Adipocyte (in vitro differentiated cells): ENCODE measurements at regions not wholly inside any gene's neighbourhood (a gene's known extent, or its start where the extent isn't known, plus 50 kb on each side); places are given as distances from the start of the nearest gene placed in this dataset.
"Not testable (repeated sequence)": the region's sequence is repeated elsewhere in the genome, so short reads cannot be mapped to it uniquely, and the experiment has no call there.

ENCODE experiments used
- DNase-seq: peaks from one replicate; pipeline ENCODE4 v3.0.0-alpha.2; 2015; ENCODE audit warnings: low read depth
- H3K27me3 ChIP-seq: replicated peaks from 2 replicates; pipeline ENCODE4 v1.7.0; 2013; ENCODE audit warnings: mild to moderate bottlenecking, low read length, moderate library complexity; ENCODE audit not compliant: control insufficient read depth, insufficient read depth
- H3K36me3 ChIP-seq: 2 replicates; pipeline ENCODE4 v1.7.0; 2013; ENCODE audit warnings: low read length, mild to moderate bottlenecking, moderate library complexity; ENCODE audit not compliant: control insufficient read depth, insufficient read depth, severe bottlenecking
- H3K4me1 ChIP-seq: 2 replicates; pipeline ENCODE4 v1.7.0; 2013; ENCODE audit warnings: mild to moderate bottlenecking, low read length, moderate library complexity; ENCODE audit not compliant: control insufficient read depth, insufficient read depth
- H3K4me3 ChIP-seq: 2 replicates; pipeline ENCODE4 v1.7.0; 2013; ENCODE audit warnings: mild to moderate bottlenecking, low read length, moderate library complexity
- H3K9ac ChIP-seq: 2 replicates; pipeline ENCODE4 v1.7.0; 2013; ENCODE audit warnings: mild to moderate bottlenecking, low read length, moderate library complexity
- H3K9me3 ChIP-seq: 2 replicates; pipeline ENCODE4 v1.7.0; 2013; ENCODE audit warnings: mild to moderate bottlenecking, low read length, moderate library complexity; ENCODE audit not compliant: control insufficient read depth

GRCh38 chr3:127038923-127039581, 56.1 kb downstream of the PLXNA1 start:
- Histone ChIP-seq H3K36me3 (no peaks in the 10 kb centered on the region), H3K4me1 (peaks cover 43% of the 10 kb centered on the region), H3K9me3 (no peaks in the 10 kb centered on the region), H3K4me3 (no peak overlapping the region), H3K27me3 (no peaks in the 10 kb centered on the region), H3K9ac (no peak overlapping the region)
- DNase-seq = no peak

GRCh38 chr3:127039719-127040118, 56.8 kb downstream of the PLXNA1 start:
- no peak for DNase-seq

GRCh38 chr3:127040216-127040615, 57.3 kb downstream of the PLXNA1 start:
- no peaks in the 10 kb centered on the region for H3K27me3 ChIP-seq
- no peak overlapping the region for H3K9ac ChIP-seq
- H3K36me3 ChIP-seq = no peaks in the 10 kb centered on the region
- H3K4me1 ChIP-seq = peaks cover 38% of the 10 kb centered on the region
- H3K9me3 ChIP-seq = no peaks in the 10 kb centered on the region
- no peak for DNase-seq
- no peak overlapping the region for H3K4me3 ChIP-seq

More at GRCh38 chr3:127039719-127040118, 56.8 kb downstream of the PLXNA1 start:
- H3K36me3 ChIP-seq = no peaks in the 10 kb centered on the region
- H3K9me3 ChIP-seq = no peaks in the 10 kb centered on the region
- no peak overlapping the region for H3K4me3 ChIP-seq
- H3K9ac ChIP-seq = no peak overlapping the region
- H3K27me3 ChIP-seq = no peaks in the 10 kb centered on the region
- H3K4me1 ChIP-seq = peaks cover 43% of the 10 kb centered on the region

GRCh38 chr3:127041264-127041820, 58.4 kb downstream of the PLXNA1 start:
- Histone ChIP-seq H3K4me3 (no peak overlapping the region), H3K9me3 (no peaks in the 10 kb centered on the region), H3K9ac (no peak overlapping the region), H3K36me3 (no peaks in the 10 kb centered on the region), H3K4me1 (peaks cover 33% of the 10 kb centered on the region), H3K27me3 (no peaks in the 10 kb centered on the region)
- no peak for DNase-seq

- no peak overlapping the region for H3K9ac ChIP-seq
- no peaks in the 10 kb centered on the region for H3K9me3 ChIP-seq
- no peak overlapping the region for H3K4me3 ChIP-seq
- peaks cover 28% of the 10 kb centered on the region for H3K4me1 ChIP-seq
- no peaks in the 10 kb centered on the region for H3K36me3 ChIP-seq
- no peaks in the 10 kb centered on the region for H3K27me3 ChIP-seq
- no peak for DNase-seq
Observed at GRCh38 chr3:127041933-127042332, 59.0 kb downstream of the PLXNA1 start.

DNA sequence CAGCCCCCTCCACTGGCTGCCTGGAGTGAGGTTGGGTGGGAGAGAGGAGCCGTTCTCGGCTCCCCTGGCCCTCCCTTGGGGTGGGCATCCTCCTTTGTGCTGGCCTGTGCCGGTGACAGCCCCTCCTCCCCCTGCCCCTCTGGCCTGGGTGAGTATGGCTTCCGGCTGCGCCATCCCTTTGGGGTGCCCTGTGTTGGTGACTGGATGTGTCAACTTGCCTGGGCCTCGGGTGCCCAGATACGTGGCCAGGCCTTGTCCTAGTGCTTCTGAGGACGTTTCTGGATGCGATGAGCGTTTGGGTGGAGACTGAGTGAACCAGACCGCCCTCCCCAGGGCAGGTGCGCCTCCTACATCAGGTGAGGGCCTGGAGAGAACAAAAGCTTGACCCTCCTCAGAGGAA, 59.7 kb downstream of the PLXNA1 start:
- Histone ChIP-seq H3K27me3 (no peaks in the 10 kb centered on the region), H3K4me1 (peaks cover 21% of the 10 kb centered on the region), H3K9ac (no peak overlapping the region), H3K4me3 (no peak overlapping the region), H3K36me3 (no peaks in the 10 kb centered on the region), H3K9me3 (no peaks in the 10 kb centered on the region)
- DNase-seq = no peak

- Histone ChIP-seq H3K4me3 (no peak overlapping the region), H3K4me1 (peaks cover 18% of the 10 kb centered on the region), H3K9me3 (no peaks in the 10 kb centered on the region), H3K27me3 (no peaks in the 10 kb centered on the region), H3K36me3 (no peaks in the 10 kb centered on the region), H3K9ac (peak overlapping the region; percentile 67)
- DNase-seq = no peak
Observed at GRCh38 chr3:127043041-127043641, 60.2 kb downstream of the PLXNA1 start.

DNA sequence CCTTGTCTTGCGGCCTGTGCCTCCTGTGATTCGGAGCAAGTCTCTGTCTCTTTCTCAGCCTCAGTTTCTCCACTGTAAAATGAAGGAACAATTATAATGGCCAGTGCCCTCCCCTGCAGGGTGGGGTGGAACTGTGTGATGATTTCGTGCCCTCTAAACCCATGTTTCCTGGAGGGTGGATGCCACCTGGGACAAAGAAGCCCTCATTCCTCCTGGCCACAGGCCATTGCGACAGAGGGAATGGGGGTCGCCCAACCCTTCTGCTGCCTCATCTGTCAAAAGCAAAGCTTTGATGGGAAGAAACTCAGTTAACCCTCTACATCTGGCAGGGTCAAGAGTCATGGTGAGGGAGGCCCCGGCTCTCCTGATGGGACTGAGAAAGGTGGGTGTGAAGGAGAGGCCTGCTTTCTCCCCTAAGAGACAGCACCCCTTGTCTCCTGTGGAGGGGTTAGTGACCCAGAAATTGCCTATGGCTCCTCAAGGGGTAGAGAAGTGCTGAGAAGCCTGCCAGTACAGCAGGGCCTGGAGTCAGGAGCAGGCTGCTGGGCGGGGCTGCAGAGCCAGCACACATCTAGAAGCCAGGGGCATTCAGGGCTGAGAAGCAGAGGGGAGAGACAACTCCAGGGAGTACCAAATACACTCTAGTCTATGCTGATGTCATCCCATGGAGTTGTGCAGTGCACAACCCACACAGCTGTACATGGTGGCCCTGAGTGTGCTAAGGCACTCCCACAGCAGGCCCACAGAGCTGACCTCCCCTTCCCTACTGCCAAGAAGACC, 61.0 kb downstream of the PLXNA1 start:
- H3K4me1 ChIP-seq = peaks cover 18% of the 10 kb centered on the region
- H3K9me3 ChIP-seq = no peaks in the 10 kb centered on the region
- H3K36me3 ChIP-seq = no peaks in the 10 kb centered on the region
- no peaks in the 10 kb centered on the region for H3K27me3 ChIP-seq
- DNase-seq = no peak
- H3K4me3 ChIP-seq = no peak overlapping the region
- H3K9ac ChIP-seq = peak overlapping the region; percentile 67

DNA sequence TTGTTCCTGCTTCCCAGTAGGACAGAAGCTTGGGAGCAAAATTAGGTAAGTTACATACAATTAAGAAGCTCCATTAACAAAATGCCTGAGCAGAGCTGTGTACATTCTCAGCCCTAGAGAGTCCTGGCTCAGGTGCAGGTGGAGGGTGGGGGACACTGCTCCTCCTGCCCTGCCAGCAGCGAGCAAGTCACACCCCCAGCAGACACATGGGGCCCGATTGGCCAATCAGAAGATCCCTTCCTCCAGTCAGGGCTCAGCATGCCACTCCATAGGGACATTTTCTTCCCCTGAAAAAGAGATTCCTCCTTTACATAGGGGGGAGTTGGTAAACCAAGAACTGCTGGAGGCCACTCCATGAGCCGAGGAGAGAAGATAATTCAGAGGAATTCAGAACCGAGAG, 62.1 kb downstream of the PLXNA1 start:
- DNase-seq = no peak
- H3K4me3 ChIP-seq = no peak overlapping the region
- H3K4me1 ChIP-seq = peaks cover 18% of the 10 kb centered on the region

DNA sequence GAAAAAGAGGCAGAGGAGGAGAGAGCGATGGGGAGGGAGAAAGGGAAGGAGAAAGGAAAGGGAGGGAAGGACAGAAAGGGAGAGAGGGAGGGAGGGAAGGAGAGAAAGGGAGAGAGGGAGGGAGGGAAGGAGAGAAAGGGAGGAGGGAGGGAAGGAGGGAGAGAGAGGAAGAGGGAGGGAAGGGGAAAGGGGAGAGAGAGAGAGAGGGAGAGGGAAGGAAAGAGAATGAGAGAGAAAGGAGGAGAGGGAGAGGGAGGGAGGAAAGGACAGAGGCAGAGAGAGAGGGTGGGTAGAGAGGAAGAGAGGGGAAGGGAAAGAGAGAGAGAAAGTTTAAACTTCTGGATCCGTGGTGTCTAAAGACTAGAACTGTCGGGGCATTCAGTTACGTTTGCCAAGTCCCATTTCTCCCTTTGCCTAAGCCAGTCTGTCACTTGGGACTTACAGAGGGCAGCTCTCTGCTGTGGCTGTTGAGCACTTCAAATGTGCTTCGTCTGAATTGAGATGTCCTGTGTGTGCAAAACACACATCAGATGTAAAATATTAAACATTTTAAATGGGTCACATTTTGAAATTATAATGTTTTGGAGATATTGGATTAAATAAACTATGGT, 62.6 kb downstream of the PLXNA1 start:
- peaks cover 18% of the 10 kb centered on the region for H3K4me1 ChIP-seq
- no peaks in the 10 kb centered on the region for H3K27me3 ChIP-seq
- H3K9ac ChIP-seq = no peak overlapping the region
- no peak overlapping the region for H3K4me3 ChIP-seq
- peaks cover 8% of the 10 kb centered on the region for H3K9me3 ChIP-seq
- DNase-seq = no peak
- H3K36me3 ChIP-seq = no peaks in the 10 kb centered on the region

More for the DNA sequence above, 62.1 kb downstream of the PLXNA1 start:
- H3K9me3 ChIP-seq = peaks cover 7% of the 10 kb centered on the region
- no peaks in the 10 kb centered on the region for H3K36me3 ChIP-seq
- H3K9ac ChIP-seq = no peak overlapping the region
- no peaks in the 10 kb centered on the region for H3K27me3 ChIP-seq

DNA sequence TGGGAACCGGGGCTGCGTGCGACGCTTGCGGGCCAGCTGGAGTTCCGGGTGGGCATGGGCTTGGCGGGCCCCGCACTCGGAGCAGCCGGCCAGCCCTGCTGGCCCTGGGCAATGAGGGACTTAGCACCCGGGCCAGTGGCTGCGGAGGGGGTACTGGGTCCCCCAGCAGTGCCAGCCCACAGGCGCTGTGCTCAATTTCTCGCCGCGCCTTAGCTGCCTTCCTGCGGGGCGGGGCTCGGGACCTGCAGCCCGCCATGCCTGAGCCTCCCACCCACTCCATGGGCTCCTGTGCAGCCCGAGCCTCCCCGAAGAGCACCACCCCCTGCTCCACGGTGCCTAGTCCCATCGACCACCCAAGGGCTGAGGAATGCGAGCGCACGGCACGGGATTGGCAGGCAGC, 63.8 kb downstream of the PLXNA1 start:
- H3K4me1 ChIP-seq = peaks cover 23% of the 10 kb centered on the region
- DNase-seq, H3K36me3 ChIP-seq, H3K9me3 ChIP-seq, H3K4me3 ChIP-seq, H3K9ac ChIP-seq, H3K27me3 ChIP-seq: not testable (repeated sequence)
